Esophagus muscularis mucosa (tissue), 4 donors: ENCODE measurements at regions not wholly inside any gene's neighbourhood (a gene's known extent, or its start where the extent isn't known, plus 50 kb on each side); places are given as distances from the start of the nearest gene placed in this dataset.

Source experiments
- DNase-seq: peaks from one replicate; pipeline ENCODE4 v3.0.0-alpha.2; 2017; ENCODE audit errors: extremely low spot score
- H3K27ac ChIP-seq, 4 donors: fragments of 200-600 bp; sonication (generic); replicated peaks in 1 of 4; 1 replicate in 3 of 4; 2 replicates in 1 of 4; pipeline ENCODE4 v1.5.1; 2016 to 2019; ENCODE audit warnings: mild to moderate bottlenecking in 1 of 4
- H3K27me3 ChIP-seq, 4 donors: fragments of 200-600 bp; sonication (generic); one replicate each; pipeline versions ENCODE4 v1.5.1 to v1.6.0; 2016 to 2019
- H3K36me3 ChIP-seq, 4 donors: fragments of 200-600 bp; sonication (generic); one replicate each; pipeline ENCODE4 v1.5.1; 2016 to 2019
- H3K4me1 ChIP-seq, 4 donors: fragments of 200-600 bp; sonication (generic); one replicate each; pipeline ENCODE4 v1.5.1; 2016 to 2019
- H3K4me3 ChIP-seq, 4 donors: fragments of 200-600 bp; sonication (generic); 1 replicate in 2 of 4; 2 replicates in 2 of 4; pipeline ENCODE4 v1.5.1; 2016 to 2019; ENCODE audit warnings: mild to moderate bottlenecking in 4 of 4, moderate library complexity in 1 of 4
- H3K9me3 ChIP-seq, 4 donors: fragments of 200-600 bp; sonication (generic); 1 replicate in 3 of 4; 2 replicates in 1 of 4; pipeline ENCODE4 v1.5.1; 2016 to 2019
- EP300 ChIP-seq: sonication (generic); formaldehyde crosslinking; IDR thresholded peaks from one replicate; pipeline ENCODE4 v1.6.1; 2017; ENCODE audit warnings: antibody characterized with exemption
- POLR2A ChIP-seq: fragments of 450-650 bp; IDR thresholded peaks from one replicate; pipeline ENCODE4 v1.6.1; 2017; ENCODE audit warnings: antibody characterized with exemption, moderate library complexity, mild to moderate bottlenecking, low read depth
- POLR2AphosphoS5 ChIP-seq, 2 donors: sonication (generic); formaldehyde crosslinking; IDR thresholded peaks; one replicate each; pipeline ENCODE4 v1.6.1; 2017; ENCODE audit warnings: antibody characterized with exemption in 2 of 2
- WGBS: methylation state at CpG from one replicate; pipeline ENCODE4 v1.1.5; 2018; 5-methylcytosine and 5-hydroxymethylcytosine counted together
- intact Hi-C: fragments of 100-400 bp; cut with DNase I; formaldehyde crosslinking; loops from one replicate; pipeline ENCODE4 v1.15.1; 2023
- TF ChIP-seq, protein P1 (sequence below), 3 experiments: fragments of 200-600 bp in 2 of 3; fragments of 450-650 bp in 1 of 3; sonication (generic) in 2 of 3; IDR thresholded peaks; one replicate each; pipeline ENCODE4 v1.5.1; 2017 to 2019; ENCODE audit warnings: antibody characterized with exemption in 3 of 3, mild to moderate bottlenecking in 2 of 3, moderate library complexity in 1 of 3

DNA sequence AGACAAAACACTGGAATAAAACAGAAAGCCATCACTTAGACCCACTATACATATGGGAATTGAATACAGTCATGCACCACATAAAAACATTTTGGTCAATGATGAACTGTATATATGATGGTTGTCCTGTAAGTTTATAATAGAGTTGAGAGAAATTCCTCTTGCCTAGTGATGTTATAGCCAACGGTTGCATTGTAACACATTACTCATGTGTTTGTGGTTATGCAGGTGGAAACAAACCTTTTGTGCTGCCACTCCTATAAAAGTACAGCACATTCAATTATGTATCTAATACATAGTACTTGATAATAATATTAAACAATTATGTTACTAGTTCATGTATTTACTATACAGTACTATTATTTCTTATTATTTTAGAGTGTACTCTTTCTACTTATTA, 381.2 kb upstream of the MBL2 start:
- Histone ChIP-seq H3K36me3 (no peaks in the 10 kb centered on the region), H3K9me3 (no peaks in the 10 kb centered on the region), H3K27ac (no peak overlapping the region), H3K27me3 (no peaks in the 10 kb centered on the region), H3K4me3 (no peak overlapping the region), H3K4me1 (no peaks in the 10 kb centered on the region)
- whole genome bisulfite sequencing, result 81% methylated on average over 1 of the region's 1 CpG
- TF ChIP-seq POLR2AphosphoS5 (IDR thresholded peaks at IDR 0.05) (no peak), POLR2A (no peak), EP300 (no peak)
- TF ChIP-seq, protein P1, sequence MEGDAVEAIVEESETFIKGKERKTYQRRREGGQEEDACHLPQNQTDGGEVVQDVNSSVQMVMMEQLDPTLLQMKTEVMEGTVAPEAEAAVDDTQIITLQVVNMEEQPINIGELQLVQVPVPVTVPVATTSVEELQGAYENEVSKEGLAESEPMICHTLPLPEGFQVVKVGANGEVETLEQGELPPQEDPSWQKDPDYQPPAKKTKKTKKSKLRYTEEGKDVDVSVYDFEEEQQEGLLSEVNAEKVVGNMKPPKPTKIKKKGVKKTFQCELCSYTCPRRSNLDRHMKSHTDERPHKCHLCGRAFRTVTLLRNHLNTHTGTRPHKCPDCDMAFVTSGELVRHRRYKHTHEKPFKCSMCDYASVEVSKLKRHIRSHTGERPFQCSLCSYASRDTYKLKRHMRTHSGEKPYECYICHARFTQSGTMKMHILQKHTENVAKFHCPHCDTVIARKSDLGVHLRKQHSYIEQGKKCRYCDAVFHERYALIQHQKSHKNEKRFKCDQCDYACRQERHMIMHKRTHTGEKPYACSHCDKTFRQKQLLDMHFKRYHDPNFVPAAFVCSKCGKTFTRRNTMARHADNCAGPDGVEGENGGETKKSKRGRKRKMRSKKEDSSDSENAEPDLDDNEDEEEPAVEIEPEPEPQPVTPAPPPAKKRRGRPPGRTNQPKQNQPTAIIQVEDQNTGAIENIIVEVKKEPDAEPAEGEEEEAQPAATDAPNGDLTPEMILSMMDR (IDR thresholded peaks at IDR 0.05), result no peak
- no peak for DNase-seq
- intact Hi-C loops, result no loop called here

DNA sequence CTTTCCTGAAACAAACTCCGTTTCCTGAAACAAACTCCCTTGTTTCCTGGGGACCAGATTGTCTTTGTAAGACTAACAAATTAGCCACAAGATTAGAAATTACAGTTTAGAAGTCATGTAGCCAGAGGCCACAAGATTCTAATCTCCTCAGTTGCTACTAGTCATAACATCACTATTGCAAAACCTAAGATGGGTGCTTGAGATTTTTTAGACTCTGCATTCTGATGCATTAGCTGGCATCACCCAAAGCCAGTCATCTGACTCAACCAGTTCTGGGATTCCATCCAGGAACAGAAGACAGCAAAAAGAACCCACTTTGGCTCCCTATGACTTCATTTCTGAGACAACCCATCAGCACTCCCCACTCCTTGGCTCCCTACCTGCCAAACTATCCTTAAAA, 367.9 kb upstream of the MBL2 start:
- Histone ChIP-seq H3K27me3 (no peaks in the 10 kb centered on the region), H3K27ac (no peak overlapping the region), H3K9me3 (no peaks in the 10 kb centered on the region), H3K36me3 (no peaks in the 10 kb centered on the region), H3K4me3 (no peak overlapping the region), H3K4me1 (no peaks in the 10 kb centered on the region)
- WGBS, result 86% methylated on average over 1 of the region's 1 CpG
- TF ChIP-seq POLR2AphosphoS5 (IDR thresholded peaks at IDR 0.05), result no peak
- TF ChIP-seq, protein P1 (IDR thresholded peaks at IDR 0.05), result no peak
- TF ChIP-seq POLR2A, result no peak
- no peak for TF ChIP-seq EP300
- intact Hi-C loops, result no loop called here
- no peak for DNase-seq

DNA sequence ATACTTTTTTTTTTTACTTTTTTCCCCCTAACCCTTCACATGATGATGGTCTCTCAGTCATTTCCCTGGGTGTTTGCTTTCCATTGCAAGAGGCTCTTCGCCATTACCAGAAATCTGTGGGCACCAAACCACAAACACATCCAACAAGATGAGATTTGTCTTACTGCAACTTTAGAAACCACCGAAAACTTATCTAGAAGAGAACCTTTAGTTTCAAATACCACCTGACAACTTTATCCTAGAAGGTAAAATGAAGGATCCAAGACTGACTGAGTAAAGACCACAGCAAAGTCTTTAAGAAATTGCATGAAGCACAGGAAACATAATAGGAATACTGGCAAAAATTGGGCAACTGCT, 363.3 kb upstream of the MBL2 start:
- intact Hi-C loops, result no loop called here
- H3K27ac ChIP-seq, result no peak overlapping the region
- TF ChIP-seq POLR2A (no peak), POLR2AphosphoS5 (IDR thresholded peaks at IDR 0.05) (no peak), EP300 (no peak)
- TF ChIP-seq, protein P1 (IDR thresholded peaks at IDR 0.05), result no peak
- H3K36me3 ChIP-seq, result no peaks in the 10 kb centered on the region
- 85% methylated on average over 2 of the region's 2 CpGs for WGBS
- H3K27me3 ChIP-seq, result no peaks in the 10 kb centered on the region
- no peak for DNase-seq
- H3K4me3 ChIP-seq, result no peak overlapping the region
- H3K4me1 ChIP-seq, result no peaks in the 10 kb centered on the region
- no peaks in the 10 kb centered on the region for H3K9me3 ChIP-seq

DNA sequence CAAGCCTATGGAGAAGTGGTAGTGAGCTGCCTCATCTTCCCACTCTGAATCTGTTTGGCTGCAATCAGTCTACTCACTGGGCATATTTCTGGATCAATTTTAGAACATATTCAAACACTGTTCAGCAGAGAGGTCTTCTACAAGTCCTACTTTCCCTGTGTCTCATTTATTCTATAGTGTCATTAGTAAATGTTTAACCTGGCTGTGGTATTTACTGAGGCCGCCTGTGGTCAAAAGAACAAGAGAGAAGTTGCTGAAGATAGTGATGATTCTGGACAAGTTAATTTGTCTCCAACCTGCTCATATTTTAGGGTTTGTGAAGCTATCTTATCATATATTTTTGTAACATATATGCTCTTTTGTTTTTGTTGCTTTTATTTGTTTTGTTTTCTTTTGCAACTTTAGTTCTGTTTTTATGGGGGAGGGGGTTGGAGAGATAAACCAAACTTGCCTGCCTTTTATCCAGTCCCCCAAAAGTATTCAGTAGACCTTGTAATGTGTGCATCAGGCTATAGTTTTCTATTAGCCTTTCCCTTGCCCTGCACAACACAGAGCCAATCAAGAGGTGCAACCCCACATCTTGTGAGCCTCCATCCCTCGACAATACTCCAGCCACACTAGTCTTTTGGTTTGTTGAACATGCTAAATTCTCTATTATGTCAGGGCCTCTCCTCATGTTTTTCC, 362.8 kb upstream of the MBL2 start:
- H3K36me3 ChIP-seq, result no peaks in the 10 kb centered on the region
- no peak overlapping the region for H3K27ac ChIP-seq
- WGBS, result 90% methylated on average over 2 of the region's 2 CpGs
- no peak for DNase-seq
- no peak for TF ChIP-seq EP300
- TF ChIP-seq, protein P1 (IDR thresholded peaks at IDR 0.05), result no peak
- TF ChIP-seq POLR2A, result no peak
- no peak for TF ChIP-seq POLR2AphosphoS5 (IDR thresholded peaks at IDR 0.05)
- H3K27me3 ChIP-seq, result no peaks in the 10 kb centered on the region
- H3K9me3 ChIP-seq, result no peaks in the 10 kb centered on the region
- intact Hi-C loops, result no loop called here
- no peaks in the 10 kb centered on the region for H3K4me1 ChIP-seq
- H3K4me3 ChIP-seq, result no peak overlapping the region

DNA sequence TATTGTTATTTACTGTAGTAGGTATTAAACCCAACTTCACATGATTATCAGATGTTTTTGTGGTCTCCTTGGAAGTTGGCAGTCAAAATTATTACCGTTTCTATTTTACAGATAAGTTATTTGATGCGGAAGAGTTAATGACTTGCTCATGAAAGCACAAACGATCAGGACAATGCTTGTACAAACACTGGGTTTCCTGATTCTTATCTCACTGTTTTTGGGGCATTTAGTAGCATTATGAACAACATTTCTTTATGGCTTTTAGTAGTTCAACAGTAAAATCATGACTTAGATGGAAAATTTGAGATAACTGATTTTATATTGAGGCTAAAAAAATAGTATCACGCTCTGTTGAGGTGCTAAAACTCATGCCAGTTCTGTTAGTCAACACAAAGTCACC, 361.5 kb upstream of the MBL2 start:
- 66% methylated on average over 4 of the region's 4 CpGs for WGBS
- no peak for DNase-seq
- no peak overlapping the region for H3K4me3 ChIP-seq

More for the DNA sequence above, 361.5 kb upstream of the MBL2 start:
- H3K9me3 ChIP-seq, result no peaks in the 10 kb centered on the region
- no peak overlapping the region for H3K27ac ChIP-seq
- H3K36me3 ChIP-seq, result no peaks in the 10 kb centered on the region
- H3K27me3 ChIP-seq, result no peaks in the 10 kb centered on the region
- TF ChIP-seq EP300, result no peak
- TF ChIP-seq, protein P1 (IDR thresholded peaks at IDR 0.05), result no peak
- H3K4me1 ChIP-seq, result no peaks in the 10 kb centered on the region
- intact Hi-C loops, result no loop called here
